ENCODE measurements at regions not wholly inside any gene's neighbourhood (a gene's known extent, or its start where the extent isn't known, plus 50 kb on each side); places are given as distances from the start of the nearest gene placed in this dataset.

GRCh38 chr13:107851670-107852069 is 363.7 kb downstream of the LIG4 start:
- no peak for DNase-seq

DNA sequence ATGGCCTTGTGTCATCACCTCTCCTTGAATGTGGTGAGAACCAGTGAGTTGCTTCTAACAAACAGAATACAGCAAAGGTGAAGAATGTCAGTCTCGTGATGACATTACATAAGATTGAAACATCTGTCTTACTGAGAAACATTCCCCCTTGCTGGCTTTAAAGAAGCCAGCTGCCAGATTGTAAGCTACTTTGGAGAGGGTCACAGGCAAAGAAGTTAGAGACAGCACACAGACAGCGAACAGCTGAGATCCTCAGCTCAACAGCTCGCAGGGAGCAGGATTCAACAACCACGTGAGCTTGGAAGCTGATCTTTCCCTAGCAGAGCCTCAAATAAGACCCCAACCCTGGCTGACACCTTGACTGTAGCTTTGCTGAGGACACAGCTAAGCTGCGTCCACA is 367.9 kb downstream of the LIG4 start:
- DNase-seq = no peak

DNA sequence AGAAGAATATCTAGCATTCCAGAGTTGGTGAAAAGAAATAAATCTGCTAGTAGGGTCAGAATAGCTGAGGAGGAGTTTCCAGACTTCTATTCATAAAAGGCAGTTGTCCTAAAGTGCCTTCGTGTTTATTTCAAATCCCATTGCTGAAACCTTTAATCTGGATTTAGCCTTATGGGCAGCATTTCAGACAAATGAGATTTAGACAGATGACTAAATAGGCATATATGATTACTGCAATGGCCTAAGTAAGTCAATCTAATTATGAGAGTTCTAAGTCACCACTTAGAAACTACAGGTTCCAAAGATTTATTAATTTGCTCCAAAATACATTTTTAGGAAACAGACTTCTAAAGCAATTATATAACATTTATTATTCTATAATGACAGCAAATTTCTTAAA is 368.7 kb downstream of the LIG4 start:
- no peak for DNase-seq

DNA sequence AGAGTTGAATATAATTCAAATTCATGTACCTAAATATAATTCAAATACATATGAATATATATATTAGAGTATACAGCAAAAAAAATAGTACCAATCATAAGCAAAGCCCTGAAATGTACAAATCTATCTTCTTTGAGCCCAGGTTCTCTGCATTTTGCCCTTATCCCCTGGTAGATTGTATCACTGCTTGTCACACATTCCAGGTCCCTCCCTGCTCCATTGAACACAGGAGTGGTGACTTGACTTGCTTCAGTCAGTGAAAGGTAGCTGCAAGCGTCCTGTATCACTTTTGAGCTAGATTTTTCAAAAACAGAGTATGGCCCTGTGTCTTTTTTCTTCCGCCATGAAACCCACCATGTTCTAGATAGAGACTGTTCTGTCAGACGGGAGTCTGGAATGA is 369.4 kb downstream of the LIG4 start:
- no peak for DNase-seq

- DNase-seq = no peak
Observed at GRCh38 chr13:107843681-107844080, 371.7 kb downstream of the LIG4 start.

GRCh38 chr13:107843281-107843680 is 372.1 kb downstream of the LIG4 start:
- no peak for DNase-seq

GRCh38 chr13:107842562-107843180 is 372.7 kb downstream of the LIG4 start:
- DNase-seq = peak; percentile 44

- DNase-seq = no peak
Observed at GRCh38 chr13:107838588-107839161, 376.7 kb downstream of the LIG4 start.

- DNase-seq = no peak
Observed at GRCh38 chr13:107836685-107837084, 378.7 kb downstream of the LIG4 start.

DNA sequence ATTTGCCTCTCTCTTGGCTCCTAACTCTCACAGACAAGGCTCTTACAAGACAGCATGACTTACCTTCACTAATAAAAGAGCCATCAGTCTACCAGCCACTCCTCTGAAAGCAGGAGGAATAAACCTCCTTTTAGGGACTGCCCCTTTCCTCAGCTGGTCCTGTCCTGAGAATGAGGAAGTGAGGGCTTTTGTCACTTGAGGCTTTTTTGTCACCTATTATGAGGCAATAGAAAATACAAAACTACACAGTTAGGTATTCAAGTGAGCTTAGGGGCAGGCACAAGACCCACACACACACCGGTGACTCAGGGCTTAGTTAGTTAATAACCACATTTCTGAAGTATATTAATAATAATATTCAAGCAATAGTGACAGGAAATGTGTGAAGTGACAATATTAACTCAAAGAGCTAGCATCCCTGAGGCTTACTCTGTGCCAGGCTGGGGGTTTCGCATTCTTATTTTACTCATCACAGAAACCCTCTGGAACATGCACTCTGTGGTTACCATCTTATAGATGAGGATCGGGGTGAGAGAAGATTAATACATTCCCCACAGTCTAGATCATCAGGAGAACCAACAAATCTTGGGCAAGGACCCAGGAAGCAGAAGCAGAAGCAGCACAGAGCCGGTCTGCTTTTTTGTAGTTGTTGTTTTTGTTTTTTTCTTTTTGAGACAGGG is 379.9 kb downstream of the LIG4 start:
- peak; percentile 4 for DNase-seq

- peak; percentile 54 for DNase-seq
Observed at GRCh38 chr13:107834717-107835116, 380.6 kb downstream of the LIG4 start.

DNA sequence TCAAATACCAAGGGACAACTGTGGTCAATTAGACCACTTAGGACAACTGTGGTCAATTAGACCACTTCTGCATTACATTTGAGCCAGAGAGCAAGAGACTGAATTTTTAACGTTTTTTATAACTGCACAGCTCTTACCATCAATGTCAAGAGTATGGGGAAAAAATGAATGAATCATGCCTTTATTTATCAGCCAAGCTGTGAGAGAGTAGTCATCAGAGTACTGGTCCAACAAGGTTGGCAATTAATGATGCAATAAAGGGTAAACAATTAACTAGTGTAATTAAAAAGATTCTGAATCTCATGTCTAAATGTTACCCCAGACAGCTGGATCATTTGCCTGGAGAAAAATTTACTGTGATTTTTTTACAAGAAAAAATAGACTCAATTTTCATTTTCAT is 381.1 kb downstream of the LIG4 start:
- no peak for DNase-seq

GRCh38 chr13:107832500-107833100 is 382.7 kb downstream of the LIG4 start:
- DNase-seq = no peak

DNA sequence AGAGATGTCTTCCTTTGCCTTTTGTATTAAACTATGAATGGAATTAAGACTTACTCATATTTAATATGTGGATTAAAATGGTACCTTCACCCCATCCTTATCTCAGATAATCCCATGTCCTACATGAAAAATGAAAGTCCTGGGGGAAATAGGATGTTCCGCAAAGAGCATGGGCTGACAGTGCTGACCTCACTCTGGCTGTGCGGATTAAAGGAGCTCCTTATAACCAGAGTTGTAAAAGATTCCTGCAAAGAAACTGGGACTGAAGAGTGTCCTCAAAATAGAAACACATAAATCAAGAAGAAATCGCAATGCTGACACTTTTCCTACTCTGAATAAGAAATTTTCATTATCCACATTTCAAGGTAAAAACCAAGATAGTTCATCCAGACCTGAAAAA is 384.5 kb downstream of the LIG4 start:
- DNase-seq = no peak

DNA sequence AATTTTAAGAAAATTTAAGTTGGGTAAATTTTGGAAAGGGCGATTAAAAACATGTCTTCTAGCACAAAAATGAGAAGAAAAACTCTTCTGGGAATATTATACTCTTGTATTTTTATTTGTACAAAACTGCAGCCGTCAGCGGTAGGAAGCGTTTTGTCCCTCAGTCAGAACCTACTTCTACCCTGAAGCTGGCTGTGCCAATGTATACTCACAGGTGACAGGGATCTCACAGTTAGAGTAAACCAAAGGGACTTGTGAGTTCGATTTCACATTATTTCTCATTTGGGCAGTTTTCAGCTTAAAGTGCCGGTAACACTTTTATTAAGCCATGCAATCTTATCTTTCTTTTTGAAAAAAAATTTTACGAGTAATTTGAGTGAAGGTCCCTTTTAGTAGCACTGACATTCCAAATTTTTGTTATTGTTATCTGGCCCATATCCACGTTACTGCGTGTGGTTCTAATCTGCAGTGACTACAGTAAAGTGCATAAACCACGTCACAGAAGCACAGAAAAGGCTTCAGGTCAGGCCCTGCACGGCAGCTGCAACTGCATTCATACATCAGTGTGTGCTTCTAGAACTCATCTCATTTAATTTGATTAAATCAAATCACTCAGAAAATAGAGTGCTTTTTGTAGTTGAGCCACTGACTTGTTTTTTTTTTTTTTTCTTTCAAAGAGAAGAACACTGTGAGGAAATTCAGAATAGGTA is 387.3 kb downstream of the LIG4 start:
- DNase-seq = no peak

DNA sequence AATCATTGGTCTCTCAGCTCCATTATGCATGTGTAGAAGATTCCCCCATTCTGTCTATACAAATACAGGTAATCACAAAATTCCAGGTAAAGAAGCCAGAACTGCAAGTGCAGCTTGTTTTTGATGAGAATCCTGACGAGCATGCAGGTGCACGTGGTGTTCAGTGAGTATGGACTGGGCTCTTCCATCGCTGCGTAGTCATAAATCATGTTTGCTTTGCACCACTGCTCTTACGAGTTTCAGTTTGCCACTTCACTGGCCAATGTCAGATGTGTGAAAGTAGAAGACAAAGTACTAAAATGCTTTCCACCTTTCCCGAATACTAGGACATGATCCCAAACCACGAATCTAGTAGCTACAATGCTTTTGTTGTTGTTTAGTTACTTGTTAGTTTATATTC is 390.7 kb downstream of the LIG4 start:
- DNase-seq = no peak

DNA sequence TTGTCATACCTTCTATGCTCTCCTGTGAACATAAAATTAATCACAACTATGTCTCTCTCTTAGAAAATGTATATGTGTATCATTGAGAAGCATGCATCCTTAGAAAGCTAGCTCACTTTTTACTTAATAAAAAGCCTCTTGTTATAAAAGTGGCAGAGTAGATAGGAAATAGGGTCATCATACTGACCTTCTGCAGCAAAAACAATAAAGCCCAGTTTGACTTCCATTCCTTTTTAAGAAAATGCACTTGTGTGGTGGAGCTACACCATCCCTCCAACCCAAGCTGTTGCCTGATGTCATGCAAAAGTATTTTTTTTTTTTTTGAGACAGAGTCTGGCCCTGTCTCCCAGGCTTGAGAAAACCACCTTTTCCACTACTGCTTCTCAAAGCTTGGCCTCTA is 393.3 kb downstream of the LIG4 start:
- peak; percentile 33 for DNase-seq

- DNase-seq = no peak
Observed at GRCh38 chr13:107821492-107821891, 393.8 kb downstream of the LIG4 start.

DNA sequence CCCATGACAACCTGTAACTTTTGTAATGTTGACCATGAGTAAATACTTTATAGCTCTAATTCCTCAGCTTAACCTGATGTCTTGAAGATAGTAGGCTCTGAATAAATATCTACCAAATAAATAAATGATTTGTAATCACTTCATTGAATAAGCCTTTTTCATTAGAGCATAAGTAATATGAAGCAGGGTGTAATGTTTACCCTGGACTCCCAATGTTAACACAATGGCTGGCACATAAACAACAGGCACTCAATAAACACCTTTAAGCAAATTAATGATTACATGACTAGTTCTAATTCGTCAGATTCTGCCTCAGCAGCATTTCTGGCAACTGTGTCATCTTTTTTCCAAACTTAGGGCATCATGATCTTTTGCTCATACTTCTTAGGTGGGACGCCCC is 396.3 kb downstream of the LIG4 start:
- DNase-seq = no peak

DNA sequence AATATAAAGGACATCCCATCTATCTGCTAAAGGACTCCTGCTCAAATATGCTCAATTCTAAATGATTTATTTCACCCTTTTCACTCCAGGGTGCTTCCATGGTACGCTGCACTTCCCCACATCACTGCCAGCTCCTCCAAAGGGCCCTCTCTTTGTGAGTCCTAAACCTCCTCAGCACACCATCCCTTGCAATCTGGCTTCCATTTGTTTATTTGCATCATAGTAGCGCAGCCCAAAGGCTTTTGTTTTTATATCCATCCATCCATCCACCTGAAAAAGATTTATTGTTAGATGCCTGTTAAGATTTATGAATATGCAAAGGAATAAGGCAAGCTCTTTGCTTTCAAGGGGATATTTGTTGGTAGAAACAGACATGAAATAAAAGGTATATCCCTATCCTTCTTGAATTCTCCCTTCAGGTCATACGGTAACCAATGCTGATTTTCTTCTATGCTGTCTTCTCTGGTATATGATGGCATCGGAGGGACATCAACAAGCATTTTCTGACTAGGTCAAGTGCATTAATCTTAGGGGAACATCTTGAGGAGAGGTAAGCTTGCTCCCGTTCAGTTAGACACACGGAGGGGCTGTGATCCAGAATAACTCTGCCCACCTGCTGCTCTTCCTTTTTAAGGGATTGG is 397.6 kb downstream of the LIG4 start:
- DNase-seq = no peak

DNA sequence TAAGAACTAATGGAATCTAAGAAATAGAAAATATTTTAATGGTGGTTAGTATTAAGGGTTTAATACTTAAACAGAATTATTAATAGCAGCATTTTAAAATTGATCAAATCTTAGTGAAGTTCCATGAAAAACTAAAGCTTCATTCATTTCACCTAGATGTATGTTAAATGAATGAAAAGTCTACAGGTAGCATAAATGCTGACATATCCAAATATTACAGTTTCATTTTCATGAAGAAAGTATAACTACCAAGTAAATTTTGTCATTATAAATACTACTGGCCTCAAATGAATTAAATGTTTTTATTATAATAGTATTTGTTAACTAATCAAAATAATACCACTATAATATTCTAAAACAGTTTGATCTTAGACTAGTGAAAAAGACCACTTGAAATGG is 403.3 kb downstream of the LIG4 start:
- DNase-seq = no peak

DNA sequence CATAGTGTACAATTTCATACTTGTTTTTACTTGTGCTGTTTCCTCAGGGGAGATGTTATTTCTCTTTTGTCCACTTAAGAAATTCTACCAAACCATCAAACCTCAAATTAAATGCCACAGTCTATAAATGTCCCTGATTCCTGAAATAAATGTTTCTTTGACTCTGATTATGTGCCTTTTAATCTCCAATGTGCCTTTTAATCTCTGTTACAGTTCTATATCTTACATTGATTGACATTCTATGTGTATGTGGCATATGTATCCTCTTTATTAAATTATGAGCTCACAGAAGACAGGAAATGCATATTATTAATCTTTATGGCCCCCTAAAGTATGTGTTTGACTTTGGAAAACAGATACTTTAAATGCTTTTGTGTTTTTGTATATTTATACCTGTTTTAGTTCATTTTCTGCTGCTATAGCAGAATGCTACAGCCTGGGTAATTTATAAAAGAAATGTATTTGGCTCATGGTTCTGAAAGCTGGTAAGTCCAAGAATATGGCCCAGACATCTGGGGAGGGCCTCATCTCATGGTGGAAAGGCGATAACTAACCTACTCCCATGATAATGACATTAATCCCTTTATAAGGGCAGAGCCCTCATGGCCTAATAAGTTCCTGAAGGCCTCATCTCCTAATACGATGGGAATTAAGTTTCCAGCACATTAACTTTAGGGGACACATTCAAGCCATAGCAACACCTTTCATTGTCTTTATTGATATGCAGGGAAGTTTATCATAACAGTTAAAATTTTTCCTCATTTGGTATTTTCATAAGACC is 403.9 kb downstream of the LIG4 start:
- DNase-seq = no peak
